ENCODE measurements at regions not wholly inside any gene's neighbourhood (a gene's known extent, or its start where the extent isn't known, plus 50 kb on each side); places are given as distances from the start of the nearest gene placed in this dataset.

DNA sequence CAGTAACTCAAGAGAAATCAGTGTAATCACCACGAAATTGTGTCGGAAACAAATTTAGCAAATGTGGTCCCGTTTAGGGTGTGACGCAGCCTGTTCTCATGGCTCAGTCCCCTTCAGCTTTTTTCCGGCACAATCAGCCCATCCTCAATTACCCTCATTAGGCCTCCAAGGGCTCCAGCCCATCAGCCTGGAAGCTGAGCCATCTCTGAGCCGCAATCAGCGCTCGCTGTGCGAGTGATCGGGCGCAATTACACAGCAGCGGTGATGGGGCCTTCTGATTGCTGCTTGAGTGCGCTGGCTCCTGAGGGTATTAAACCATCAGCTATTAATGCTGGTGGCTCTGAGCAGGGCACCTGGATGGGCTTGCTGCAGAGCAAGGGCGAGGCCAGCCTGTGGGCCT is 55.6 kb downstream of the PLXNA1 start:
- TF ChIP-seq, protein P1, sequence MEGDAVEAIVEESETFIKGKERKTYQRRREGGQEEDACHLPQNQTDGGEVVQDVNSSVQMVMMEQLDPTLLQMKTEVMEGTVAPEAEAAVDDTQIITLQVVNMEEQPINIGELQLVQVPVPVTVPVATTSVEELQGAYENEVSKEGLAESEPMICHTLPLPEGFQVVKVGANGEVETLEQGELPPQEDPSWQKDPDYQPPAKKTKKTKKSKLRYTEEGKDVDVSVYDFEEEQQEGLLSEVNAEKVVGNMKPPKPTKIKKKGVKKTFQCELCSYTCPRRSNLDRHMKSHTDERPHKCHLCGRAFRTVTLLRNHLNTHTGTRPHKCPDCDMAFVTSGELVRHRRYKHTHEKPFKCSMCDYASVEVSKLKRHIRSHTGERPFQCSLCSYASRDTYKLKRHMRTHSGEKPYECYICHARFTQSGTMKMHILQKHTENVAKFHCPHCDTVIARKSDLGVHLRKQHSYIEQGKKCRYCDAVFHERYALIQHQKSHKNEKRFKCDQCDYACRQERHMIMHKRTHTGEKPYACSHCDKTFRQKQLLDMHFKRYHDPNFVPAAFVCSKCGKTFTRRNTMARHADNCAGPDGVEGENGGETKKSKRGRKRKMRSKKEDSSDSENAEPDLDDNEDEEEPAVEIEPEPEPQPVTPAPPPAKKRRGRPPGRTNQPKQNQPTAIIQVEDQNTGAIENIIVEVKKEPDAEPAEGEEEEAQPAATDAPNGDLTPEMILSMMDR (IDR thresholded peaks at IDR 0.05; ENCODE audit: insufficient read depth, low read length): no peak
- TF ChIP-seq, protein P2, sequence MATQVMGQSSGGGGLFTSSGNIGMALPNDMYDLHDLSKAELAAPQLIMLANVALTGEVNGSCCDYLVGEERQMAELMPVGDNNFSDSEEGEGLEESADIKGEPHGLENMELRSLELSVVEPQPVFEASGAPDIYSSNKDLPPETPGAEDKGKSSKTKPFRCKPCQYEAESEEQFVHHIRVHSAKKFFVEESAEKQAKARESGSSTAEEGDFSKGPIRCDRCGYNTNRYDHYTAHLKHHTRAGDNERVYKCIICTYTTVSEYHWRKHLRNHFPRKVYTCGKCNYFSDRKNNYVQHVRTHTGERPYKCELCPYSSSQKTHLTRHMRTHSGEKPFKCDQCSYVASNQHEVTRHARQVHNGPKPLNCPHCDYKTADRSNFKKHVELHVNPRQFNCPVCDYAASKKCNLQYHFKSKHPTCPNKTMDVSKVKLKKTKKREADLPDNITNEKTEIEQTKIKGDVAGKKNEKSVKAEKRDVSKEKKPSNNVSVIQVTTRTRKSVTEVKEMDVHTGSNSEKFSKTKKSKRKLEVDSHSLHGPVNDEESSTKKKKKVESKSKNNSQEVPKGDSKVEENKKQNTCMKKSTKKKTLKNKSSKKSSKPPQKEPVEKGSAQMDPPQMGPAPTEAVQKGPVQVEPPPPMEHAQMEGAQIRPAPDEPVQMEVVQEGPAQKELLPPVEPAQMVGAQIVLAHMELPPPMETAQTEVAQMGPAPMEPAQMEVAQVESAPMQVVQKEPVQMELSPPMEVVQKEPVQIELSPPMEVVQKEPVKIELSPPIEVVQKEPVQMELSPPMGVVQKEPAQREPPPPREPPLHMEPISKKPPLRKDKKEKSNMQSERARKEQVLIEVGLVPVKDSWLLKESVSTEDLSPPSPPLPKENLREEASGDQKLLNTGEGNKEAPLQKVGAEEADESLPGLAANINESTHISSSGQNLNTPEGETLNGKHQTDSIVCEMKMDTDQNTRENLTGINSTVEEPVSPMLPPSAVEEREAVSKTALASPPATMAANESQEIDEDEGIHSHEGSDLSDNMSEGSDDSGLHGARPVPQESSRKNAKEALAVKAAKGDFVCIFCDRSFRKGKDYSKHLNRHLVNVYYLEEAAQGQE (IDR thresholded peaks at IDR 0.05; ENCODE audit: insufficient replicate concordance, low read depth): no peak
- no peak for TF ChIP-seq POLR2AphosphoS5 (IDR thresholded peaks at IDR 0.05; ENCODE audit: low read depth)
- TF ChIP-seq GABPA (IDR thresholded peaks at IDR 0.05; ENCODE audit: low read depth): no peak
